NCI-H1417 (cell line): ENCODE measurements at regions not wholly inside any gene's neighbourhood (a gene's known extent, or its start where the extent isn't known, plus 50 kb on each side); places are given as distances from the start of the nearest gene placed in this dataset.

Experiments
- DNase-seq, 3 experiments: peaks; one replicate each; lab custom pipeline; 2025; lab: John Stamatoyannopoulos, UW

DNA sequence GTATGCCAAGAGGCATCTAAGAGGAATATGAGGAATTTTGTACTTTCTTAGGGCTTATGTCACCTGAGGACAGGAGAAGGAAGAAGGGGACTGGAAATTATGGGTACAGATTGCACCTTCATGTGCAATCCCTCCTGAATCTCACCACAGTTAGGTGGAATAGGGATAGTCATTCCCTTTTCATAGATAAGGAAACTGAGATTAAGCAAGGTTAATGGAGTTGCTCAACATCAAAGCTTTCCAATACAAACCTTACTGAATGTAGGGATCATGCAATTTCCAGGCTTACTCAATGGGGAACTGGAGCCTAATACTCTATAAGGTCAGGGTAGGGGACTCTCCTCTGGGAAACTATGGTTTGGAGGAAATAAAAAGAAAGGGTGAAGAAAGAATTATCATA, 133.0 kb downstream of the C11orf87 start:
- DNase-seq: no peak

DNA sequence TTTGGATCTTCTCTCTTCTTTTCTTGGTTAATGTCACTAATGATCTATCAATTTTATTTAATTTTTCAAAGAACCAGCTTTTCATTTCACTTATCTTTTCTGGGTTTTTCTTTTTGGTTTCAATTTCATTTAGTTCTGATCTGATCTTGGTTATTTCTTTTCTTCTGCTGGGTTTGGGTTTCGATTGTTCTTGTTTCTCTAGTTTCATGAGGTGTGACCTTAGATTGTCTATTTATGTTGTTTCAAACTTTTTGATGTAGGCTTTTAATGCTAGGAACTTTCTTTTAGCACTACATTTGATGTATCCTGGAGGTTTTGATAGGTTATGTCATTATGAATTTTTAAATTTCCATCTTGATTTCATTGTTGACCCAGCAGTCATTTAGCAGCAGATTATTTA, 142.3 kb downstream of the C11orf87 start:
- no peak for DNase-seq

DNA sequence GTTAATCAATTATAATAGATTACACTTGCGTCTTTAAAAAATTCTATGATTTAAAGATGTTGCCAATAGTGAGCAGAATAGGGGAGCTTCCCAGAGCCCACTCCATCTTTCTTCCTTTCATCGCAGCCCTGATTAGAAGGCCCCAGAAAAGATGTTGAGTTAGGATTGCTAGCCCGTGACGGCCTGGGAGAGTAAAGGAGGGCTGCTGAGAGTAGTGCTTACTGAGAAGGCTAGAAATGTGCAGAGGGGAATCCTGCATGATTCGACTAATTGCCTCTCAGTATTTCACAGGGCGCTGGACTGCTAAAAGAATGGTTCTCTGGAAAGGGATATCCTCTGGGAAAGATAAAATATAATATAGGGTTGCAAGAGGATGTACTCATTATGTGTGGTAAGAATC, 160.5 kb downstream of the C11orf87 start:
- DNase-seq: no peak

DNA sequence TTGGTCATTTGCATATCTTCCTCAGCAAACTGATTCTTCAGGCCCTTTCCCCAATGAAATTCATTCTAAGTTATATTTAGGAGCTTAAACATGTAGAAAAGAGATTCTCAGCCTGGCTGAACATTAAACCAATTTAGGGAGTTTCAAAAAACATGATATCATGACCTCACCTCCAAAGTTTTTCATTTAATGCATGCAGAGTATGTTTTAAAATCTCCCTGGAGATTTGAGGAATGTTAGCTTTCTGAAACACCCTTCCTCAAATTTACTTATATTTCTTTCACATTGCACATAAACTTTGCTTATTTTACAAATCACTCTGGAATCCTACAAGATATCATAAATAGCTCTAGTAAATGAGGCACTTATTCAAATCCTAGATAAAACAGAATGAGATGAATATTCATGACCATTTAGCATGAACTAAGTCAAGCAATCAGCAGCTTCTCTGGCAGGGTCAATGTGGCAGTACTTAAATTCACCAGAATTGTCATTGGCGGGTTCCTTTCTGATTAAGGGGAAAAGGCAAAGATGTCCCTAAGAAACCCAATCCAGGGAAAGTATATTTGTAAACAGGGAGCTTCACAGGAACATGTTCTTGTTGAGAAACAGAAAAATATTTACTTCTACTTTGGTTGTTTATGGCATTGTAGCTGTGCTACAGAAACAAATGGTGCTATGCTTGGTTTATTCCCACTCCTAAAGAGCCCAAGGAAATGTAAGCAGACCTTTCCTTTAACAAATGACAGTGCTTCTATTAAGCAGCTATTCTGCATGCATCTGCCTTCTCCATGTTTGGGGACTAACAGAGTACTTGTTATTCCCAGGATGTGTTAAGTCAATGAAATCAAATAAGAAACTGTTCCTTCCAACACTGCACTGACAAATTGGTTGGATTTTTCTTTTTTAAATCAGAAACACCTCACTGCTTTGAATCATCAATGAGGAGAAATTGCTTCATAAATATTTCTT, 162.3 kb downstream of the C11orf87 start:
- no peak for DNase-seq

DNA sequence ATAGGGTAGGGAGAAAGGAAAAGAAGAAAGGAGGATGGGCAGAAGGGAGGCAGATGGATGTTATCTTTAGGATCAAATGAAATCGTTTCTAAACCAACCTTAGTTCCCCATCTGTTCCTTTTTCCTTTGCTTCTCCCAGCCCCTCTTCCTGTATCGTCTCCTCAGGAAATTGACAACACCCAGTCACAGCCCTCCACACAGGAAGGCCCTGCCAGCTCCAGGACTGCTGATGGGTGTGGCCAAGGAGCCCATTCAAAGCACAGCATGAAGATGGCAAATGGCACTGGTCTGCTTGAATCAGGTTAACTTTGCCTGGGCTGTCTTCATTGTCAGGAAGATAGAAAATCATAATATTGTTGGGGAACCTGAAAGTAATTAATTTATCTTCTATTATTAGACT, 164.8 kb downstream of the C11orf87 start:
- DNase-seq: no peak

- DNase-seq: no peak
Observed at GRCh38 chr11:109590782-109591181, 168.8 kb downstream of the C11orf87 start.

DNA sequence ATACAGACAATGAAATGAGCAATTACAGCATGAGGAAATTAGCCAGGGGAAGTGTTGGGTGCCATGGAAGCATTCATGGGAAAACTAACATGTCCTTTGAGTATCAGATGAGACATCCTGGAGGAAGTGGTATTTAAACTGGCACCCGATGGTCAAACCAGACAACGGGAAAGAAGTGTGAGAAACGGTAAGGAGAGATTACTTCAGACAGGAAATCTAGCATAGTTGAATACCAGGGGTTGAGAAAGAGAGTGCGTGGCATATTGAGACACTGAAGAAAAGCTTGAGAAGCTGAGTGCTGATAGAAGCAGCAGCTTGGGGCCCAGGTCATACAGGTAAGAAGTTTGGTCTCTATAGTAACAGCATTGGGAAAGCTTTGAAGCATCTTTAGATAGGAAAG, 175.3 kb downstream of the C11orf87 start:
- DNase-seq: no peak

GRCh38 chr11:109604481-109605400, 182.8 kb downstream of the C11orf87 start:
- no peak for DNase-seq

DNA sequence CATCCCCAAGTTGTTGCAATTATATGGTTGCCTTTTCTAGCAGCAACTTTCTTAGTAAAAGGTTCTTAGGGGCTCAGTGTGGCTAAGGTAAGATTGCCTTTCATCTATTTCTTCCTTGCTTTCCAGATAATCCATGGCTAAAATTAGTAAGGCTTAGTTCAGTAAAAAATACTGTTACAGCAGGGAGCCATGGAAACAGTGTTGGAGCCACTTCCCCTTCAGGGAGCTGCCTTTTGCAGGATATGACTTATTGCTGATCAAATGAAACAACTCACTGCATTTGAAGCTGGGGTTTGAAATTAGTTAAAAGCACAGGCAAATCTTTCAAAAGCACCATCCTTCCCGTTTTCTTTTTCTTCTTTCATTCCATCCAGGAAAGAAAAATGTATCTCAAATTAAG, 184.3 kb downstream of the C11orf87 start:
- no peak for DNase-seq

- no peak for DNase-seq
Observed at GRCh38 chr11:109609454-109610185, 187.6 kb downstream of the C11orf87 start.

- no peak for DNase-seq
Observed at GRCh38 chr11:109612496-109612895, 190.5 kb downstream of the C11orf87 start.

- DNase-seq: no peak
Observed at GRCh38 chr11:109619498-109619897, 197.5 kb downstream of the C11orf87 start.

- DNase-seq: no peak
Observed at GRCh38 chr11:109629734-109630133, 207.7 kb downstream of the C11orf87 start.

DNA sequence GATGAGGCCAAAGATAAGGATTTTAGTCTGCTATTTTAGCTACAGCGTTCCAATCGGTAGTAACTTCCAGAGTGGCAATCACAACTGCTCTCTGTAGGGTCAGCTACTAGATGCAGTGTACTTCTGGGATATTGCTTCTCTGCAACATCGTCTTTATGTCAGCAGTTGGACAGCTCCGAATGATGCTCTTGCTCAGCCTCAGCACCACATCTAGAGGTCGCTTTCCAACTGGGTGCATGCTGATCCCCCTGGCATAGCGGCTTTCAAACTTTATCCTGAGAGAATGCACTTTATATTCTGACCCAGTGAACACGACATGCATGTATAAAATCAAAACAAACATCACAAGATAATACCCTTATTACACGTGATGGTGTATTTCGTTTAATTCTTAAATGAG, 219.6 kb downstream of the C11orf87 start:
- no peak for DNase-seq

GRCh38 chr11:109644152-109644551, 222.2 kb downstream of the C11orf87 start:
- peak; percentile 71 to 94 (median 88) for DNase-seq

- no peak for DNase-seq
Observed at GRCh38 chr11:109648804-109649203, 226.8 kb downstream of the C11orf87 start.

DNA sequence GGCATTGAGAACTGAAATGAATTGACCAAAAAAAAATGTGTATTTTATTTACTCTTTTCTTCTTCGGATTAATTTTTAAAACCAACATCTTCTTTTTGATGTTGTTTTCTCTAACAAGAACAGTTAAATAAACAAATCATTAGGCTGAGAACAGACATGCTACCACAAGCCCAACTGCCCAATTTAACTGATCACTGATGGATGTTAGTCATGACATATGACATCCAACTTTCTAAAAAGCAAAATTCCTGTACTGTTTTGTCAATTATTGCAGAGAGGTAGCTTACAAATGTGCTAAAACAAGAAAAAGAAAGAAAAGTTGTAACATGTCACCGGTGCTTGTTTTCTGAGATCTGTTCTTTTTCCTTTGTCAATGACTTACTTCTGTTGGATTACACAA, 232.1 kb downstream of the C11orf87 start:
- peak in 1 of 3 experiments; percentile 13 for DNase-seq

- DNase-seq: no peak
Observed at GRCh38 chr11:109658190-109658589, 236.2 kb downstream of the C11orf87 start.

DNA sequence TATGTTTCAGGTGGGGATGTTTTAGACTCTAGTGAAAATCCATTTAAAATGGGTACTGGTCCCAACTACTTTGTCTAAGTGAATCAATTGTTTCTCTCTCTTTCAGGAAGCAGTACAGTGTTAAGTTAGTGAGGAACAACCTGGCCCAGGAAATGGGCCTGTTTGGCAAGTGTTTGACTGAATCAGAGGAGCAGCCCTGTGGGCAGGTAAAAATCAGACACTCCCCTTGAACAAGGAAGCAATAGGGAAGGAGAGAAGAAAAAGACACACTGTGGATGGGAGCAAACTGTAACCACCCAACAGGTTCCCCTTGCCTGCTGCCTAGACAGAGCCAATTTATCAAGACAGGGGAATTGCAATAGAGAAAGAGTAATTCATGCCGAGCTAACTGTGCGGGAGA, 245.7 kb downstream of the C11orf87 start:
- no peak for DNase-seq

DNA sequence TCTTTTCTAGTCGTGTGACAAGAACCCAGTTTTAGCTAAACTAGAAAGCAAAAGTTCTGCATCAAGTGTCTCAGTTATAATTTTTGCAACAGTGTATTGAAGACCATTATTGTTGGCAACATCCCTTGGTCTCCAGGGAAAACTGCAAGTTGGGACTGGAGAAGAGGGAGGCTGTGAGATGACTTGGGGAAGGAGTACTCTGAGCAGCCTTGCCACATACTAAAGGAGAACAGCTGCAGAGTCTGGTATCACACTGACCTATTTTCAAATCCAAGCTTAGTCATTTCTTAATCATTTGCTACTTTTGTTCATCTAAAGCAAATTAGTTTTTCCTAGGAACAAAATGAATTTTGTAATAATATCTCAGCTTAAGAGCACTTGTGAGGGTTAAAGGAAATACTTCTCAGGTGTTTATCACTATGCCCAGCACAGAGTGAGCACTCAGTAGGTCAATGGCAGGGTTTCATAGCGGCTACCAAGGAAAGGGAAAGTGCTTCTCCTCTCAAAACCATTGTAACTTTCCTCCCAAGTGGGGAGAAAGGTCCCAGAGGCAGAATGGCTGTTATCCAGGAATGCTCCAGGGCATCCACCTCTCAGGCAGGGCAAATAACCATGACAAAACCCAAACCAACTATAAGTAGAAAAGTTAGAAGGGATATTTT, 247.1 kb downstream of the C11orf87 start:
- no peak for DNase-seq

- no peak for DNase-seq
Observed at GRCh38 chr11:109677231-109677630, 255.2 kb downstream of the C11orf87 start.
